K562 (cell line): ENCODE measurements at regions not wholly inside any gene's neighbourhood (a gene's known extent, or its start where the extent isn't known, plus 50 kb on each side); places are given as distances from the start of the nearest gene placed in this dataset.
A peak's percentile ranks its signal among the peaks of the same experiment; 100 is the strongest.

Source experiments
- CREM ChIP-seq: IDR thresholded peaks from 2 replicates; pipeline ENCODE4 v1.6.1; 2014; ENCODE audit warnings: antibody characterized with exemption, low read depth
- ESRRA ChIP-seq: fragments of 450-650 bp; IDR thresholded peaks from 2 replicates; pipeline ENCODE4 v1.6.1; 2014; ENCODE audit warnings: low read depth, mild to moderate bottlenecking, moderate library complexity, borderline replicate concordance
- KAT2B ChIP-seq: IDR thresholded peaks from one replicate; pipeline ENCODE4 v1.6.1; 2012; ENCODE audit warnings: low read depth, mild to moderate bottlenecking, control low read depth, inconsistent platforms, low read length, moderate library complexity
- KLF10 ChIP-seq: fragments of 250-450 bp; sonication (Bioruptor Pico); IDR thresholded peaks from 2 replicates; pipeline ENCODE4 v1.6.1; 2021; ENCODE audit warnings: matching md5 sums
- MAFK ChIP-seq: IDR thresholded peaks from 2 replicates; pipeline ENCODE4 v1.6.1; 2011; ENCODE audit warnings: low read length, improper control_type of control experiment
- MAX ChIP-seq: sonication (generic); formaldehyde crosslinking; IDR thresholded peaks from 2 replicates; pipeline ENCODE4 v1.9.0; 2022; ENCODE audit warnings: mild to moderate bottlenecking, missing genetic modification reagents
- NFE2 ChIP-seq: IDR thresholded peaks from 2 replicates; pipeline ENCODE4 v1.6.1; 2014; ENCODE audit warnings: antibody characterized with exemption, low read depth
- RBM22 ChIP-seq: fragments of 200-400 bp; formaldehyde crosslinking; IDR thresholded peaks from 2 replicates; pipeline ENCODE4 v1.6.1; 2018; ENCODE audit warnings: low read length, low read depth; ENCODE audit not compliant: poor library complexity, severe bottlenecking
- RFX1 ChIP-seq: fragments of 450-650 bp; IDR thresholded peaks from 2 replicates; pipeline ENCODE4 v1.6.1; 2016; ENCODE audit warnings: mild to moderate bottlenecking, moderate library complexity
- THRAP3 ChIP-seq: fragments of 450-650 bp; IDR thresholded peaks from 2 replicates; pipeline ENCODE4 v1.6.1; 2016; ENCODE audit warnings: mild to moderate bottlenecking, inconsistent platforms, borderline replicate concordance
- THRB ChIP-seq: fragments of 450-650 bp; formaldehyde crosslinking; conservative IDR thresholded peaks from 2 replicates; pipeline ENCODE4 v1.4.0; 2022; ENCODE audit warnings: mild to moderate bottlenecking, missing genetic modification characterization
- ZFX ChIP-seq: sonication (generic); formaldehyde crosslinking; IDR thresholded peaks from 2 replicates; pipeline ENCODE4 v1.8.0; 2022; ENCODE audit warnings: mild to moderate bottlenecking, missing genetic modification reagents, moderate library complexity
- ZNF23 ChIP-seq: fragments of 250-450 bp; sonication (Bioruptor Pico); IDR thresholded peaks from 2 replicates; pipeline ENCODE4 v1.4.0; 2020; ENCODE audit warnings: mild to moderate bottlenecking
- ZNF695 ChIP-seq: fragments of 450-650 bp; formaldehyde crosslinking; IDR thresholded peaks from 2 replicates; pipeline ENCODE4 v1.4.0; 2020; ENCODE audit warnings: mild to moderate bottlenecking, moderate library complexity

DNA sequence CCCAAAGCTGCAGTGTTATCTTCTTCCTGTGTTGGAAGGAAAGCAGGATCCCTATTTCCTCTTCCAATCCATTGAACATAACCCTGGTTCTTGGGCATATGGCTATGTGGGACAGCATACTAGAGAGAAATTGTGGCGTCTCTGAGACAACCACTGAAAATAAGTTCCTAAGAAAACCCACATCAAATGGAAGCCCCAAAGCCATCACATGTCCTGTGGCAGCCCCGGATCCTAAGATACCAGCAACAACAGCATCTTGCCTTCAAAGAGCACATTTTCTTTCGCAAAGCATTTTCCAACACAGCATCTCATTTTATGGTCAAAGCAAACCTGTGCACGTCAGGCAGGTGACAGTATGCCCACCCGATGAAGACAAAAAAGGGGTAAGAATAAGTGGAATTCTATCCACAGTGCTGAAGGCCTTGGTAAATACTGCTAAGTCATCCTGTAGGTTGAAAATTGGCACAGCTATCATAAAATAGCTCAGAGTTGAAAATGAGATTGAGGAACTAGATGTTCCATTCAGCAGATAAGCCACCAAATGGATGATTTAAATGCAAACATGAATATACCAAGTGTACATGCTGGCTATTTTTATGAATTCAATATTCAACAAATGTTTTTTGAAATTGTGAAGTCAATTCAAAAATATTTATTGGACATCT, 232.2 kb downstream of the DLEU7 start (continued):
- TF ChIP-seq KAT2B (no peak), ZFX (CRISPR knock-in tag) (no peak), MAFK (peak; percentile 32; the same call in 1 of the 2 replicates), ESRRA (no peak), ZNF695 (CRISPR knock-in tag) (no peak), THRAP3 (no peak), KLF10 (CRISPR knock-in tag) (no peak), MAX (CRISPR knock-in tag) (no peak), RBM22 (no peak), ZNF23 (CRISPR knock-in tag) (no peak), RFX1 (no peak), NFE2 (peak; percentile 81), CREM (no peak), THRB (CRISPR knock-in tag) (no peak)
- TF ChIP-seq, all 486 proteins: peak for 11
